Cerebellar cortex (tissue), 1 donor: ENCODE measurements at regions not wholly inside any gene's neighbourhood (a gene's known extent, or its start where the extent isn't known, plus 50 kb on each side); places are given as distances from the start of the nearest gene placed in this dataset.

Source experiments
- DNase-seq: peaks from one replicate; pipeline ENCODE4 v3.0.0-alpha.2; 2015; ENCODE audit warnings: low spot score

DNA sequence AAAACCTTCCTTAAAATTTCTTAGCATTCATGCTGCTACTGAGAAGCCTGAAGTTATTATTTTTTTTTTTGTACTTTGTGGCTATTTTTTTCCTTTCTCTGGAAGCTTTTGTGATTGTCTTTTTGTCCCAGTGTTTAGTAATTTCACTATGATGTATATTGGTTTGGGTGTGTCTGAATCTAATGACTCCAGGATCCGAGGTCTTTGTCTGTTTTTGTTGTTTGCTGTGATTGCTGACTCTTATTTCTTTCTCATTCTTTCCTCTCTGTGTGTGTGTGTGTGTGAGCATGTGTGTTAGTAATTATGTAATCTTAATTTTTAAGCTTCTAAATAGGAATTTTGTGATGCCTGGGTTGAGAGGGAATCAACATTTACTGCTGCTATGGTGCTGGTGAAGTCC lies 152.0 kb downstream of the RAP2B start:
- no peak for DNase-seq

DNA sequence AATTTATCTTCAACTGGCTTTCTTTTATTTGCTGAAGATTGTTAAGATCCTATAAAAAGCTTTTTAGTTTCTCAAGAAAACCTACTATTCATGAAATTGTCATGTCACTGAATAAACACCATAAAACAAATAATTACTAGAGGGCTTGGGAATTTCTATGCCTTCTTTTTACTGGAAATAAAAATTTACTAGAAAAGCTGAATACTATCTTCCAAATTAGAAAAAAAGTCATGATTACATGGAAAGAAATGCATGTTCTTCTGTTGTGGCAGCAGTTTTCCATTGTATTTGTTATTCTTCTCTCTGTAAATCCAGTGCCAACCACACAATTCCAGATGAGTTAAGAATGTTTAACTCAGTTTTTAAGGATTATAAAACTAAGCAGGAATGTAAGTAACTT lies 153.8 kb downstream of the RAP2B start:
- DNase-seq, result no peak

DNA sequence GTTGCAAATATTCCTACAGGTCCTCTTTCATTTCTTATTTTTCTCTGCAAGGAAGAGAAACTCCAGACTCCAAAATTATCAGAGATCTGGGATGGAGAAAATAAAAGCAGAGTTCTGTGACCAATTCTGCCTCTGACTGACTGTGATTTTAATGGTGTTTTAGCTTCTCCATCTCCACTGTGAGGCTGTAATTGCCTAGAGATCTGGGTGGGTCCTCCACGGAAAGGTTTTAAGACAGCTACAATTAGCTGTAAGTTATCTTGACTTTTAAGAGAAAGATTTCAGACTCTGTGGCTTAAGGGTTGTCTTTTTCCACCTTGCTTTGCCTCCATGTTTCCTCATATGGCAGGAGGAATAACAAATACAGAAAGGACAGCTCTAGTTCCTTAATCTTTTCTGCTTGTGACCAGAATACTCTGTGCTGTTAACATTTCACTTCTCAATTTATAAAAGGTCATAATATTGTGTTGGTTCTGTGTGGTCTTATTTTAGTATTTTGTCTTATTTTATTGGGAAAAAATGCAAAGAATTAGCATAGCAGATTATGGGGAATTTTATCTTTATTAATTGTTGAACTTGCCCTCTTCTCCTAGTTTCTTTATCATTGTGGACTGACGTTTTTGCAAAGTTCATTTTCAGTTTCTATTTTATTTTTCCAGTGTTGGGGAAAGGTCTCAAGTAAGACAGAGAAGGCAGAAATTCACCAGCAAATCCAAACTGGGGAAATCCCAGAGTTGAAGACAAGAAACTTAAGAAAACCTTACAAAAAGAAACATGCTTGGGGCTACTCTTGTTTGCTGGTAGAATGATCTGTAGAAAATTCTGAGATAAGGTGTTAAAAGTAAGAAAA lies 157.9 kb downstream of the RAP2B start:
- DNase-seq, result no peak

DNA sequence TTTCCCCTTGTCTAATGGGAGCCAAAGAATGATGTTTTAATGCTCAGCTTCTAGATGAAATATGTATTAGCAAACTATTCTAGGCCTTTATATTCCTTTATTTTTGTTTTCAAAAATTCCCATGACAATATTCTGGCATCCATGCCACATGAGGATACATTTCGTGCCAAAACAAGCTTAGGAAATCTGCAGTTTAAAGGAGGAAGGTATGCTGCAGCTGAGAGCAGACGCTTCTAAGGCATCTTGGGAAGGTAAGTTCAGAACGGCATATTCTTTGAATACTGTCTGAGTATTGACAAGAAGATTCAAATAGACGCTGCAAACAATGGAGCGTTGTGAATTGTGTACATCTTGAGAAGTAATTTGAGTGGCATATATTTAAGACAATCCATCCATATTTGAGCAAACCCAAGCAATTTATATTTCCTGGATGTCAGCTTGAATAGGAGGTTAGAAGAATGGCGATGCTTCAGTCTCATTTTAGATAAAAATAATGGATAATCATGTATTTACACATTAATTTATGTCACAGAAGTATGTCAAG lies 158.6 kb downstream of the RAP2B start:
- no peak for DNase-seq

DNA sequence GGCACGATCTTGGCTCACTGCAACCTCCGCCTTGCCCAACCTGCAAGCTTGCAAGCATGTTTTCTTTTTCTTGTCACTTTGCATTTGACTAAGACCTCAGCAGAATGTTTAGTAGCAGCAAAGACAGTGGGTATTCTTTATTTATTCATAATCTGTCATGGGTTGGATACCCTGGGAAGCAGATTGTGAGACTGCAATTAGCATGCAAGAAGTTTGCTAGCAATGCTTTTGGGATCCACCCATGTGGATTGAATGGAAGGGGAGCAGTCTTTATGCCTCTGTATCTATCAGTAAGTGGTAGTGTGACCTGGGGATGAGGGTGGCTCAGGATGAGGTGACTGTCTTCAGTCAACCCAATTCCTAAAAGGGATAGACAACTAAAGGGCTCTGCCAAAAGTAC lies 166.7 kb downstream of the RAP2B start:
- DNase-seq, result no peak

DNA sequence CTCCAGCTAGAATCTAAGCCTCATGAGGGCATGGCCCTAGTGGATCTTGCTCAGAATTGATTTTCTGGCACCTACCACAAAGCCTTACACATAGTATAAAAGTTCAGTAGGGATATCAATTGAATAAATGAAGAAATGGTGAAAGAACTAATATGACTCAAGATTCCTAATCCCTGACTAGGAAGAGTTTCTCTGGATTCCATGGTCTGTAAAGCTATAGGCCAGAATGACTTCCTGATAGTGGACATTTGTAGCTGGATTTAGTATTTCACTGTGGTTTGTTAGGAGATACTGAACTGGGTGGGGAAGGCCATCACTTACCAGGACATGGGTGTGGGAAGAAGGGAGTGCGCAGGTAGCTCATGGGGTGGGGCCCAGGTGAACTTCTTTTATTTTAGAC lies 168.9 kb downstream of the RAP2B start:
- DNase-seq, result no peak

DNA sequence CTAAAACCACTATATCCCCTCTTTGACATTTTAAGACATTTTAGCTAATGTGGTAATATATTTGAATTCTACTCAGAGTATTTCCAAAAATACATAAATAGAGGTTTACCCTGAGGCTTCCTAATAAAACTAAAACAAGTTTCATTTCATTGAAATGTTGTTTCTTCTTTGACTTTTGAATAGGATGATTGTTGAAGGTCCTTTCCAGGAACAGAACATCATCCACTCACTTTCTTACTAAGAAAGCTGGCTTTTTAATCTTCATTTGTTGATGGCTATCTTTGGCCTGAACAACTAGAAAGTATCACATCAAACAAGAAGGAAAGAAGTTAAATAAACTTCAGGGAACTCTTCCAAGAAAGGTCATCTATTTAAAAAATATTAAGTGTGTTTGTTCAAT lies 169.7 kb downstream of the RAP2B start:
- no peak for DNase-seq

DNA sequence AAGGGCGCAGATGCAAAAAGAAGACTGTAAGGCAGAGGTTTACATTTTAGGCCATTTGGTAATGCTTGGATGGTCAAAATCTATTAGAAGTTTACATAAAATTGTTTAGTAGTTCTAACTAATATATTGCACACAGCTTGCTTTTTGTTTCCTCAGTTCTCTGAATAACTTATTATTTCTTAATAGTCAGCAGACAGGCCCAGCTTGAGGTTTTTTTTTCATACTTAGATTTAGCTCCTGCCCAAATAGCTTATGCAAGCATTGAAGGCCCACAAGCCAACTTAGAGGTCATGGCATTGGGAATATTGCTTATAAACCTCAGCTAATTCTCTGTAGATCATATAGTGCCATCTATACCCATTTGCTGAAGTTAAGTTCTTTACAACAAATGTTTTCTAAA lies 172.5 kb downstream of the RAP2B start:
- DNase-seq, result no peak

DNA sequence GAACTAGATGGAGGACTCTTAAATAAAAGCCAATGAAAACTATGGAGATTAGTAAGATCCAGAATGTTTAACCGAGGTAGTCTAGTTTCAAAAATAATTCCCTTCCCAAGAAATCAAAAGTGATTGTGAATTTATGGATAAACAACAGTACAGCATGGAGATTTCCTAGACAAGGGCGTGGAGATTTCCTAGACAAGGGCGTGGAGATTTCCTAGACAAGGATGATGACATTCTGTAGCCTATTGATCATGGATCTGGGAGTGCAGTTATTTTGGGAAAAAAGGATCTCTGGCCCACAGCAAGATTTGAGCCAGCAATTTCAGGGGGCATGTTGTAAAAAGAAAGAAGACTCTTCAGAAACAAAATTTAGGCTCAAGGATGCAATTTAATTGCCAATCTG lies 175.3 kb downstream of the RAP2B start:
- no peak for DNase-seq

DNA sequence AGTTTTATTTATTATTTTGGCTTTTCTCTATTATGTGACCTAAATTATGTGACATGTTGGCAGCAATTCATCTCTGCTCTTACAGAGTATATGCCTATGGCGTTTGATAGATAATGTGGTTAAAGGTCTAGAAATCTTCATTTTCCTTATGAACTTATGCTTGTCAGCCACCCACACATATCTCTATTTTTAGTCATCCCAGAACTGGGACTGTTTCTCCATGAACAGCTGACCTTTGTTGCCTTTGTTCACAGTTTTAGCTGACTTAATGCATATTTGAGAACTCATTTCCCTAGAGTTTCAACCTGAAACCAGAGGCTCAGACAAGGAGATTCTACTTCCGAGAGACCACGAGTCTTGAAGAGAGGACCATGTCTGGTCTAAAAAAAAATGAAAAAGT lies 176.5 kb downstream of the RAP2B start:
- no peak for DNase-seq

DNA sequence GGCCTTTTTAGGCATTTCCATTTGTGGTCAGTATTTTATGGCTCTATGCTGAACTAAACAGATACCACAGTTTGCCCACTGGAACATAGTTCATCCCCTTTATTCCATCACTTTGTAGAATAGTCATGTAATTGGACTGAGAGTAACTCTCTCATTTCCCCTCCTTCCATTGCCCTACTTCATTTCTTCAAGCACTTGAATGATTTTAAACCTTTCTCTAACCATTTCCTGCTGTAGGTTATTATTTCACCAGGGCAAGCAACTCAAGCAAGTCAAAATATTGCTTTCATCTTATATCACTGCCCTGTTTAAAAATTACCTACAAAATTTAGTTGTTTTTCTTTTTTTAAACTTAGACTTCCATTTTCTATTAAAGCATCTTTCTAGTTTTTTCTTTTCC lies 177.0 kb downstream of the RAP2B start:
- DNase-seq, result no peak

DNA sequence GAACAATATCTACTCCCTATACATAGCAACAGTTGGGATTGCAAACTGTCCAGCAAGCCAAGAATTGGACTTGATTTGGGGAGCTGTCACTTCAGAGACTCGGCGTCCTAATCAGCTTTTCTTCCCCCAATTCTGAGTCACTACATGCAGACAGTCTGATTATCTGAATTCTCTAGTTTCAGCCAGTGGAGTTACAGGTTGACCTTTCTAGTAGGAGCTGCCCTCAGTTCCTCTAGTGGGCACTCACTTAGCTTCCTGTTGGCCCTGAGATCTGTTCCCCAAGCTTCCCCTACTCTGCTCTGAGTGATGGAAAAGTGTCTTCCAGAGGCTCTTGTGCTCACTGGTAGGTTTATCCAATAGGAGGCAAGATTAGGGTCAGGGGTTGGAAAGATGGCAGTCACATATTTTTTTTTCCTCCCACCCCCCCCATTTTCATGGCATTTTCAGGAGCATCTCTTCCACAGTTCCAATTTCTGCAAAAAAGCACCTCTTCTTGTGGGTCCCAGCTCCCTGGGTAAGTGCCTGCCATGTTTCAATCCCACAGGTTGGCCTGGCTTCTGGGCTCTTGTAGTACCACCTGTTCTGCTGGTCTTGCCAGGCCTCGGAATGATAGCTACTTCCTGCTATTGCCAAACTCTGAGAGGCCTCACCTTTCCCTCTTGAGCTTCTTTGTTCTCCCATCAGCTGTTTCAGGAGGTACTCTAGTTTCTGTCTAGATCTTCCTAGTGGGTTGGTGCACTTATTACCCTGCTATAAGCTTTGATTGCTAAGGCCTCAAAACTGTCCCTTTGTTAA lies 182.2 kb downstream of the RAP2B start:
- no peak for DNase-seq

DNA sequence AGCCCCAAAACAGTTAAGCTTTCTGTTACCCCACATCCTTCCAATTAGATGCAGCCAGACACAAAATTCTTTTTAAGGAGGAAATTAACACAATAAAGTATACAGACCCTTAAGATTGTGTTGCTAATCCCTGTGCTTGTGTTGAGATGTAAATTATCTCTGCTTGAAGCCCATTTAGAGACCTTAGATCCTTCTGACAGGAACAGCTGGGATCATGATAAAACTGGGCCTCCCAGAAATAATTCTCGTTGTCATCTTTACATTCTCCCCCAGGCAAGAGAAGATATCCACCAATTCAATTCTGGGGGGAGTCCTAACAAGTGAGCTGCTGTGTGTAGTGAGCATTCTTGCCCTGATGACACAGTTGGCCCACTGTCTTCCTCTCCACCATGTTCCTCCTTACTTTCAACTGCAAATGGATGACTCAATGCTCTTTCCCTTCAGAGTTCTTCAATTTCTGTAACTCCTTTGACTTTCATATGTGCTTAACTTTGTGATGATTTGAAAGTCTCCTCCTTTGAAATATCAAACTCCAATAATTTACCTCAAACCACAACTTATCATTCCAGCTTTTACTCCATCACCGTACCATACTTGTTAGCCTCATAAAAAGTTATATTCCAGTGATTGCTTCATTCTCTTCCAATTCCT lies 186.6 kb downstream of the RAP2B start:
- DNase-seq, result no peak

DNA sequence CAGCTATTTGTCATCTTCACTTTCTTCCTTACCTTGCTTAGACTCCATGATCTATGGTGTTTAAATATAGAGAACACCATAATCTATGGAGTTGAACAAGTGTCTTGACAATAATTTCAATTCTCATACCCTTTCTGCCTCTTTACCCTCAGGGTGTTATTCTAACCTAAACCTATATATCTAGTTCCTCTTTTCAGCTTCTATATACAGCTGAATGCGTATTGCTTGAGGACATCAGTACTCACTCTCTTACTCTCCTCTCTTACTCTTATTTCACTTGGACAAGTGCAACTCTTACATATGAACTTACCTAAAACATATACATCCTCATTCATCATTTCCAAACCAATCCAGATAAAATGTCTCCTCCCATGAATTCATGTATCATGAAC lies 187.1 kb downstream of the RAP2B start:
- no peak for DNase-seq

DNA sequence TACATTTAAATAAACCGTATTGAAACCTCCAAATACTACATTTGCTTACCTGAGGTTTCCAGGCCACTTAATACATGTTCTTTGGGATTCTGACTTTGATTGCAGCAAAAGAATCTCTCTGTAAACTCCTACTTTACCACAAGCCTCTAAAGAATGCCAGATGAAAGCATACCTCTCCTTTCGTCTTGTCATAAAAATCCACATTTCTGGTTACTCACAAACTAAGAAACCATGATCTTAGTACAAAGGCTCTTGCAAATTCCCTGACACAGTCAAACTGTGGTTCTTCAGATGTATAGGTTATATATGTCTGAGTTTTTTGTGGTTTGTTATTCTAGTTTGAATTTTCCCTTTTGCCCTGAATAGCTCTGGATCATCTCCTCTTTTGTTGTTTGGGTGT lies 188.4 kb downstream of the RAP2B start:
- no peak for DNase-seq

DNA sequence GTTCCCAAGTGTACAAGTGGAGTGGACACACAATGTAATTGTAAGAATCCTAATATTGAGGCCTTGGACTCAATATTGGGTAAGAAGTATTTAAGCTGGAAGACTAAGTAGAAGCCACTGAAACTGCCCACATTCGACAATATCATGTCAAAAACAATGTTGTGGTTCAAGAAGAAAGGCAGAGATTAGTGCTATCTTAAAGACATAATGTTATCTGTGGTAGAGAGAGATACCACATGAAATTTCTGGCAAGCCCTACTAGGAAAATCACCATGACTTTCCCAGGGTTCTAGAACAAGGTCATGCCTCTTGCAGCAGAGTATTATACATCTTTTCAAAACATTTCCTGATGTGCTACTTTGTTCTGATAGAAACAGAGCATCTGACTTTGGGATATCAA lies 192.6 kb downstream of the RAP2B start:
- no peak for DNase-seq

DNA sequence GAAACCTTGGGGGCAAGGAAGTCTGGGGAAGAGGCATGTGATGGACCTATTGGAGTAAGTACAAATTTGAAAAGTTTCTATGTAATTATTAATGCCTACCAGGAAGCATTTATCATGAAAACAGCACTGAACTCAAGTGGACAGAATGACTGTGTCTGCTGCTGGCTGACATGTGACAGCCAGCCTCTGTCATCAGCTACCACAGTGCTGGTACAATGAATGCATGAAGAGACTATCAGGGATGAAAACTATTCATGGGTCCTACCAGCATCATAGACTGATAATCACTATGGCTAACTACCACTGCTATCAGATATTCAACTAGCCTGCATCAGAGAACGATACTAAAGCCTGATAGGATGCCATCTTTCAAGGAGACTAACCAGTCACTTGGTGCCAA lies 193.5 kb downstream of the RAP2B start:
- DNase-seq, result no peak

DNA sequence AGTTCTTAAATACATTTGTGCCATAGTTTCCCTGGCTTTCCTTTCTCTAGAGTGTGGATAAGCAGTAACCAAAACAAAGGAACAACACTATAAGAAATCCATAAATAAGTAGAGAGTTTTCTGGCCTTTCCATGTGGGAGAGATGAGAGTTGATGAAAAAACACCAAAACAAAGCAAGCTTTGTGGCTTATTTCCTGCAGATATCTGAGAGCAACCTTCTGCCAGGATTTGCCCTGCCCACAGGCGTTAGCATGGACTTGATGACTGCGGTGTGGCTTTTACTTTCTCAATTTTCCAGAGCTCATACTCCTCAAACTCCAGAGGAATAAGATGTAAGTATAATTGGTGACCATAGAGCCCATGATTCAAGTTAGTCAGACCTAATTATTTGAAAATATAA lies 194.9 kb downstream of the RAP2B start:
- no peak for DNase-seq

DNA sequence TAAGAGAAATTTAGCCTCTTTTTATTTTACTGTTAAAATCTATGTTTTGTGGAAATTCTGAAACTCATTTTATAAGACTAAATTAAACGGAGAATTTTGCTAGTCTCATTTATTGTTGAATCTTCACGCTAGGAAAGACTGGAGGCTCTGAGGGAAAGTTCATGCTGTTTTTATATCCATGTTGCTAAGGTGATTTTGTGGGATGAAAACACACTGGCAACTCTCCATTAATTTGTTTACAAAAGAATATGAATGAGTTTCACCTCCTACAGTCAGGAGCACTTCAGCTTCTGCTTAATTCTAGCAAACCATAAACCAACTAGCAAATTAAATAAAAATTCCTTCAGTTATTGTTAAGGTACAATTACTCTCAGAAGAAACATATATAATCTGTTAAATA lies 195.4 kb downstream of the RAP2B start:
- DNase-seq, result peak; percentile 4

DNA sequence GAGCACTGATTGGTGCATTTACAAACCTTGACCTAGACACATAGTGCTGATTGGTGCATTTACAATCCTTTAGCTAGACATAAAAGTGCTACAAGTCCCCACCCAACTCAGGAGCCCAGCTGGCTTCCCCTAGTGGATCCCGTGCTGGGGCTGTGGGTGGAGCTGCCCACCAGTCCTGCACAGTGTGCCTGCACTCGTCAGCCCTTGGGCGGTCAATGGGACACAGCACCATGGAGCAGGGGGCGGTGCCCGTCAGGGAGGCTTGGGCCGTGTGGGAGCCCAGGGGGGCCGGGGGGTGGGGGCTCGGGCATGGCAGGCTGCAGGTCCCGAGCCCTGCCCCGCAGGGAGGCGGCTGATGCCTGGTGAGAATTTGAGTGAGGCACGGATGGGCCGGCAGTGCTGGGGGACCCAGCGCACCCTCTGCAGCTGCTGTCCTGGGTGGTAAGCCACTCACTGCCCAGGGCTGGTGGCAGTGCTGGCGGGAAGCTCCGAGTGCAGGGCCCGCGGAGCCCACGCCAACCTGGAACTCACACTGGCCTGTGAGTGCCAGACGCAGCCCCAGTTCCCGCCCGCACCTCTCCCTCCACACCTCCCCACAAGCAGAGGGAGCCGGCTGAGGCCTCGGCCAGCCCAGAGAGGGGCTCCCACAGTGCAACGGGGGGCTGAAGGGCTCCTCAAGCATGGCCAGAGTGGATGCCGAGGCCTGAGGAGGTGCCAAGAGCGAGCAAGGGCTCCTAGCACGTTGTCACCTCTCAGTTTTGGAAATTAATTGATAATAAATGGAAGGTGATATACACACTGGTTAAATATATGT lies 207.7 kb downstream of the RAP2B start:
- DNase-seq, result no peak

DNA sequence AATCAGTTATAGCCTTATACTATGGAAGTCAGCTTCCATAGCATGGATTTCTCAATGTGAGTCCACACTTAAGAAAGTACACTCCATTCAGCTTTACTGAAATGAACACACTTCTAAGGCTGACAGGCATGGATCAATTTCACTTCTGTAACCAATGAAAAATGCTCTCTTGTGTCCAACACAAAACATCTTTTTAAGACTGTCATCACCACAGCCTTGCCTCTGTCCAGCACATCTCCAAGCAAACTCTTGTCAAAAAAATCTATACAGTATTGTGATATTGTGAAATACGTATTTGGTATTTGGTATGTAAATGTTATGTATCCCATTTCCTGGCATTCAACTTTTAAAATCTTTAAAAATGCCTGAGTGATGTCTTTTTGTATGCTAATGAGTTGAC lies 208.7 kb downstream of the RAP2B start:
- DNase-seq, result no peak

DNA sequence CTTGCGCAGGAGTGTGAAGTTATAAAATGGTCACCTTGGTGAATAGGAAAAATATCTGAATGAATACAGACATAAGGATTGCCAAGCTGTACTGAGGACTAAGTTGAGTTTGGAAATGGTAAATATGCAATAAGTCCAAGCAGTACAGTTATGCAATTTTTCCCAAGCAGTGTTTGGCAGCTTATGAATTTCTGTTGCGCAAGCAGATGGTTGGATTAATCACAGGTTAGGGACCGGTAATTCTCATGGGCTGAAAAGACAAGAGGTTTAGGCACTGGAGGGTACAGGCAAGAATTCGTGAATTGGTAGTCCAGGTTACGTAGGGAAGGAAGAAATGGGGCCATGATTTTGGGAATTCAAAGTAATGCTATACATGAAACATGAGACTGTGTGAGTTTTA lies 210.3 kb downstream of the RAP2B start:
- no peak for DNase-seq
